Glutamatergic neuron (in vitro differentiated cells): ENCODE measurements at regions not wholly inside any gene's neighbourhood (a gene's known extent, or its start where the extent isn't known, plus 50 kb on each side); places are given as distances from the start of the nearest gene placed in this dataset.
"Not testable (repeated sequence)": the region's sequence is repeated elsewhere in the genome, so short reads cannot be mapped to it uniquely, and the experiment has no call there.

Experiments
- DNase-seq: peaks from one replicate; pipeline ENCODE4 v3.0.0; 2022
- H3K27ac Mint-ChIP-seq: one replicate; pipeline ENCODE4 v1.8.0; 2020; ENCODE audit warnings: mild to moderate bottlenecking, mixed read lengths, inconsistent platforms; ENCODE audit not compliant: unreplicated experiment
- H3K27me3 Mint-ChIP-seq: one replicate; pipeline ENCODE4 v1.8.0; 2020; ENCODE audit warnings: mild to moderate bottlenecking, moderate library complexity, mixed read lengths, inconsistent platforms; ENCODE audit not compliant: unreplicated experiment
- H3K36me3 Mint-ChIP-seq: one replicate; pipeline ENCODE4 v1.8.0; 2020; ENCODE audit warnings: mild to moderate bottlenecking, mixed read lengths, inconsistent platforms; ENCODE audit not compliant: unreplicated experiment
- H3K4me1 Mint-ChIP-seq: one replicate; pipeline ENCODE4 v1.8.0; 2020; ENCODE audit warnings: mild to moderate bottlenecking, low read depth, mixed read lengths, inconsistent platforms; ENCODE audit not compliant: unreplicated experiment
- H3K4me3 Mint-ChIP-seq: one replicate; pipeline ENCODE4 v1.8.0; 2020; ENCODE audit warnings: mild to moderate bottlenecking, mixed read lengths, inconsistent platforms; ENCODE audit not compliant: unreplicated experiment
- H3K9me3 Mint-ChIP-seq: one replicate; pipeline ENCODE4 v1.8.0; 2020; ENCODE audit warnings: mild to moderate bottlenecking, moderate library complexity, mixed read lengths, inconsistent platforms; ENCODE audit not compliant: unreplicated experiment
- CTCF ChIP-seq: fragments of 200-600 bp; sonication (generic); IDR thresholded peaks from one replicate; pipeline ENCODE4 v1.5.0; 2021; ENCODE audit not compliant: partially characterized antibody, unreplicated experiment

GRCh38 chr7:4525884-4526283 lies 156.2 kb upstream of the FOXK1 start:
- H3K36me3 Mint-ChIP-seq = peaks cover 6% of the 10 kb centered on the region
- DNase-seq = no peak
- H3K27me3 Mint-ChIP-seq = peaks cover 1% of the 10 kb centered on the region
- no peaks in the 10 kb centered on the region for H3K4me1 Mint-ChIP-seq
- H3K9me3 Mint-ChIP-seq = no peaks in the 10 kb centered on the region
- no peak overlapping the region for H3K4me3 Mint-ChIP-seq
- TF ChIP-seq CTCF = no peak
- no peak overlapping the region for H3K27ac Mint-ChIP-seq

- Mint-ChIP-seq H3K27ac (no peak overlapping the region), H3K36me3 (no peaks in the 10 kb centered on the region), H3K4me1 (no peaks in the 10 kb centered on the region), H3K4me3 (no peak overlapping the region), H3K9me3 (no peaks in the 10 kb centered on the region), H3K27me3 (peaks cover 3% of the 10 kb centered on the region)
- TF ChIP-seq CTCF = no peak
- DNase-seq = no peak
Measured at GRCh38 chr7:4527988-4528636, 154.0 kb upstream of the FOXK1 start.

- no peak for TF ChIP-seq CTCF
- DNase-seq = no peak
- no peak overlapping the region for H3K27ac Mint-ChIP-seq
- peaks cover 5% of the 10 kb centered on the region for H3K36me3 Mint-ChIP-seq
- no peaks in the 10 kb centered on the region for H3K4me1 Mint-ChIP-seq
- no peaks in the 10 kb centered on the region for H3K9me3 Mint-ChIP-seq
- H3K4me3 Mint-ChIP-seq = no peak overlapping the region
- H3K27me3 Mint-ChIP-seq = peaks cover 9% of the 10 kb centered on the region
Measured at GRCh38 chr7:4531236-4531635, 150.9 kb upstream of the FOXK1 start.

- not testable (repeated sequence) for H3K9me3 Mint-ChIP-seq, H3K27ac Mint-ChIP-seq, H3K36me3 Mint-ChIP-seq, H3K4me1 Mint-ChIP-seq, H3K4me3 Mint-ChIP-seq, DNase-seq, H3K27me3 Mint-ChIP-seq
Measured at GRCh38 chr7:4533339-4533738, 148.8 kb upstream of the FOXK1 start.

- DNase-seq = no peak
- H3K36me3 Mint-ChIP-seq = peaks cover 22% of the 10 kb centered on the region
- peaks cover 2% of the 10 kb centered on the region for H3K27me3 Mint-ChIP-seq
- no peaks in the 10 kb centered on the region for H3K4me1 Mint-ChIP-seq
- no peak for TF ChIP-seq CTCF
- H3K4me3 Mint-ChIP-seq = no peak overlapping the region
- no peak overlapping the region for H3K27ac Mint-ChIP-seq
- peaks cover 8% of the 10 kb centered on the region for H3K9me3 Mint-ChIP-seq
Measured at GRCh38 chr7:4549681-4550080, 132.4 kb upstream of the FOXK1 start.
